Right atrium auricular region (tissue), 2 donors: ENCODE measurements at regions not wholly inside any gene's neighbourhood (a gene's known extent, or its start where the extent isn't known, plus 50 kb on each side); places are given as distances from the start of the nearest gene placed in this dataset.

Experiments
- DNase-seq: peaks from one replicate; pipeline ENCODE4 v3.0.0-alpha.2; 2019; ENCODE audit warnings: low spot score
- H3K27ac ChIP-seq, 2 donors: fragments of 200-600 bp; sonication (generic); 1 replicate in 1 of 2; 2 replicates in 1 of 2; pipeline ENCODE4 v1.5.1; 2016 to 2019
- H3K27me3 ChIP-seq, 2 donors: fragments of 200-600 bp; sonication (generic); one replicate each; pipeline versions ENCODE4 v1.5.1 to v1.6.0; 2017 to 2019
- H3K36me3 ChIP-seq: fragments of 200-600 bp; sonication (generic); one replicate; pipeline ENCODE4 v1.5.1; 2016
- H3K4me1 ChIP-seq, 2 donors: fragments of 200-600 bp; sonication (generic); one replicate each; pipeline versions ENCODE4 v1.5.1 to v1.6.0; 2017 to 2019
- H3K4me3 ChIP-seq, 2 donors: fragments of 200-600 bp; sonication (generic); 1 replicate in 1 of 2; 2 replicates in 1 of 2; pipeline ENCODE4 v1.5.1; 2017 to 2019; ENCODE audit warnings: mild to moderate bottlenecking in 1 of 2, moderate library complexity in 1 of 2
- H3K9me3 ChIP-seq, 2 donors: fragments of 200-600 bp; sonication (generic); one replicate each; pipeline ENCODE4 v1.5.1; 2019
- CTCF ChIP-seq, 2 donors: fragments of 200-600 bp; sonication (generic); IDR thresholded peaks; one replicate each; pipeline ENCODE4 v1.5.1; 2019; ENCODE audit warnings: antibody characterized with exemption in 2 of 2

GRCh38 chr20:48203252-48203651 is 418.0 kb upstream of the SULF2 start:
- Histone ChIP-seq H3K4me1 (no peaks in the 10 kb centered on the region), H3K27me3 (no peaks in the 10 kb centered on the region), H3K4me3 (no peak overlapping the region), H3K36me3 (no peaks in the 10 kb centered on the region), H3K27ac (no peak overlapping the region), H3K9me3 (no peaks in the 10 kb centered on the region)
- DNase-seq, result no peak
- TF ChIP-seq CTCF (IDR thresholded peaks at IDR 0.05), result no peak

GRCh38 chr20:48202334-48203113 is 417.2 kb upstream of the SULF2 start:
- DNase-seq, result no peak
- Histone ChIP-seq H3K9me3 (no peaks in the 10 kb centered on the region), H3K36me3 (no peaks in the 10 kb centered on the region), H3K4me3 (no peak overlapping the region), H3K27ac (no peak overlapping the region), H3K27me3 (no peaks in the 10 kb centered on the region), H3K4me1 (no peaks in the 10 kb centered on the region)
- TF ChIP-seq CTCF (IDR thresholded peaks at IDR 0.05), result no peak

DNA sequence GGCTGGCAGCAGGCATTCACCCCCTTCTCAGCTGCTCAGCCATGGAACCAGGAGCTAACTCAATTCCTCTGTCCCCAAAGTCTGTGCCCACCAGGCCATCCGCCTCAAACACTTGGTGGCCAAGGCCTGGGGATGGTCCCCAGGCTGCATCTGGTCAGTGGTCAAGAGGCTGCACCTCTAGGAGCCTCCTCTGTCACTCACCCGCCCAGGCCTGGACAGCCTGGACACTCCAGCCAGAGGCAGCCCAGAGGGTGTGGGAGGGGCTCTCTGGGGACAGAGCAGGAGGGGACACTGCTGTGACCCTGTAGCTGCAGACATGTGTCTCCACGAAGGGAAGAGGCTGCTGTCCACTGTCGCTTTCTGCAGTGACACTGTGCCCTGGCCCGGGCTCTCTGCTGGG is 416.6 kb upstream of the SULF2 start:
- DNase-seq, result no peak
- TF ChIP-seq CTCF (IDR thresholded peaks at IDR 0.05), result no peak
- Histone ChIP-seq H3K9me3 (no peaks in the 10 kb centered on the region), H3K4me3 (no peak overlapping the region), H3K36me3 (no peaks in the 10 kb centered on the region), H3K27ac (no peak overlapping the region), H3K4me1 (no peaks in the 10 kb centered on the region), H3K27me3 (no peaks in the 10 kb centered on the region)

DNA sequence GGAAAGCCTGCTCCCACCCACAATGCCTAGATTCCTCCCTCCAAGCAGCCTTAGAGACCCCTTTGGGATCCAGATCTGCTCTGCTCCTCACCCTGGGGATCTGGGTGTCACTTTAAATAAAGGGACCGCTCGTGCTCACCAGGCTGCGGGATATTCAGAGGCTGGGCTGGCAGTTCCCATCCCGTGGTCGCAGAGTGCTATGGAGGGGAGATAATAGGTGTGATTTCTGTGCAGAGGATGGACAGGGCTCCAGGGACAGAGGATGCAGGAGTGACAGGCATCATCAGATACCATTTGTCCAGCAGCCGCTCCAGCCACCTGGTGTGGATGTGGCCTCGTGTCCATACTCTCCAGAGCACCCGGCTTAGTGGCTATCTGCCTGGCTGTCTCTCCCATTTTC is 415.9 kb upstream of the SULF2 start:
- Histone ChIP-seq H3K27me3 (no peaks in the 10 kb centered on the region), H3K4me3 (no peak overlapping the region), H3K27ac (no peak overlapping the region), H3K4me1 (no peaks in the 10 kb centered on the region), H3K36me3 (no peaks in the 10 kb centered on the region), H3K9me3 (no peaks in the 10 kb centered on the region)
- TF ChIP-seq CTCF (IDR thresholded peaks at IDR 0.05), result no peak
- no peak for DNase-seq

GRCh38 chr20:48198929-48199451 is 413.7 kb upstream of the SULF2 start:
- H3K4me3 ChIP-seq, result no peak overlapping the region

More at GRCh38 chr20:48198929-48199451, 413.7 kb upstream of the SULF2 start:
- no peak for DNase-seq
- no peak for TF ChIP-seq CTCF (IDR thresholded peaks at IDR 0.05)
- Histone ChIP-seq H3K27me3 (no peaks in the 10 kb centered on the region), H3K4me1 (no peaks in the 10 kb centered on the region), H3K36me3 (no peaks in the 10 kb centered on the region), H3K27ac (no peak overlapping the region), H3K9me3 (no peaks in the 10 kb centered on the region)
